Head of caudate nucleus (tissue), 42 donors: ENCODE measurements at regions not wholly inside any gene's neighbourhood (a gene's known extent, or its start where the extent isn't known, plus 50 kb on each side); places are given as distances from the start of the nearest gene placed in this dataset.

Experiments
- DNase-seq, 42 donors: peaks; one replicate each; pipeline versions ENCODE4 v3.0.0 to v3.0.0-alpha.2; 2020 to 2021; ENCODE audit warnings: mixed read lengths in 7 of 42
- intact Hi-C: fragments of 100-400 bp; cut with DNase I; formaldehyde crosslinking; loops from one replicate; pipeline ENCODE4 v1.15.0; 2022

DNA sequence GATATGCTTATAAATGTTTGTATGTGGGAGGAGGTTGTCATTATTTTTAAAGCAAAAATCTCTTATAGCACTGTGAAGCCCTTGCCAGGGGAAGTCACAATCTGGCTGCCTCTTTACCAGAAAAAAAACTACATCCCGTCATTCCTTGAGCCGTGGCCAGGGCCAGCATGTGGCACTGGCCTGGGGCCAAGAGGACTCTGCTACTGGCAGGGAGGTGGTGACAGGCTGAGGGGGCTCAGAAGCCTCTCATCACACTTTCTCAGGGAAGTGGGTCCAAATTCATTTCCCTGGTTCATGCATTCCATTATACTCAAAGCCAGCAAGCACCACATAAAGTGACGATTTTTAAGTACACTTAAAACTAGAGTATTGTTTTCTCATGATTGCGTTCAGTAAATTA is 457.3 kb downstream of the ZNF608 start:
- peak; percentile 63 to 95 (median 82) for DNase-seq
- intact Hi-C loops = no loop called here

- intact Hi-C loops = no loop called here
- DNase-seq = peak in 1 of 42 donors; percentile 38
These were observed 458.6 kb downstream of the ZNF608 start for GRCh38 chr5:124287813-124288212.

GRCh38 chr5:124285733-124286132 is 460.7 kb downstream of the ZNF608 start:
- intact Hi-C loops = no loop called here
- DNase-seq = no peak

- intact Hi-C loops = no loop called here
- DNase-seq = peak in 1 of 42 donors; percentile 42
These were observed 461.4 kb downstream of the ZNF608 start for GRCh38 chr5:124285071-124285470.

DNA sequence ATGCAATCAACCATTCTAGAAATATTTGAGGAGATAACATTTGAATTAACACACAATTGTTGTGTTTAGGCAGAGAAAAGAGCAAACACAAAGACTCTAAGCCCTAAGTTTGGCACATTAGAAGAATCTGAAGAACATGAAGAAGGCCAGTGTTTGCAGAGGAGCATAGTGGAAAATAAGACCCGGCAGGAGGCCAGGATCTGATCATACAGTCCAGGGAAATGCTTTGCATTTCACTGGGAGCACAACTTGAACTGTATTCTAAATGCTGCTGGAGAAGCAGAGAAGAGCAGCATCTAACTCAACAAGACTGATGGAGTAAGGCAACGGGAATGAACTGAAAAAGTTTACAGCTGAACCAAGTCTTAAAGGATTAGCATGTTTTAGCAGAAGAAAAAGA is 463.4 kb downstream of the ZNF608 start:
- peak in 5 of 42 donors; percentile 15 to 46 (median 41) for DNase-seq
- intact Hi-C loops = no loop called here

DNA sequence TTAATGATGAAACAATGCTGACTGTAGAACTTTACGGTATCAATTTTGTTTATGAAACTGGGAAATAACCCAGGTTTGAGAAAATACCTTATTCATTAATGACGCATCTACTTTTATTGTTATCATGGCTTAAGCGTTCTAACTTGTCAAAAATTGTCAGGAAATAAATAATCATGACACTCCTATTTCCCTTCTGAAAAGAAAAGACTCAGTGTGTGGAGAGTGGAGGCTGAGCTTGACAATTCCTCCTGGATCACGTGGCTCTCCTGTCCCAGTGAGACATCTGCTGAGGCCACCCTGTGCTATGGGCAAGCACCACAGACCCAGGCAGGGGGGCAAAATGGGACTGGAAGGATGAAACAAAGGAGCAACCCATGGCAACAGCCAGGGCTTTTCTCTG is 466.4 kb downstream of the ZNF608 start:
- intact Hi-C loops = no loop called here
- peak in 1 of 42 donors; percentile 41 for DNase-seq

DNA sequence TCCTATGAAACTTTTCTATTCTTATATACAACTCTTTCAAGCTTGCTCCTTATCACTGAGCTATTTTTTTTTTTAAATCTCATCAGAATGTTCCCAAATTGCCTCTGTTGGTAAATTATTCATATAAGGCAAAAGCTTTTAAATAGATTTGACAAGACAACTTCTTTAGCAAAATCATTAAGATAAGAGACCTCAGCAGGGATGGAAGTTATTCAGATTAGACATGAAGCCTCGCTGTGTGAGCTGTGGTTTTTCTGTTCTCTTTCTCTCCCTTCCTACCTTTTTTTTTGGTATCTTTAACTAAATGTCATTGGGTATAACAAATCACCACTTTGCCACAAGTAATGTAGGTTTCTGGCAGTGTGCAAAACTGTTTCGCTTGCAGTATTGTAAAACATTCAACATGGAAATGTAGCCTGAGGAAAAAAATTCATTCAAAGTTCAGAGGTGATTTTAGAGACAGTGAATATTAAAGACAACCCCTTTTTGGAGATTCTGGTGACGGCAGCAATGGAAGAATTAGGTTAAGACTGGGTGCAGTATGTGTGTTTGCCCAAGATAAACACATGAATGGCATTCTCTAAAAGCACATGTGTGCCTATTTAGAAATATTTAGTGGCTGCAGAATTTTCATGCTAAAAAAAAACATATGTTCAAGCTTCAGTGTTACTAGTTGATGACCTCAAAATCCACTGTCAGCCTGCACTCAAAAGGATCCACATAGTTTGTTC is 467.1 kb downstream of the ZNF608 start:
- intact Hi-C loops = no loop called here
- peak in 1 of 42 donors; percentile 26 for DNase-seq

DNA sequence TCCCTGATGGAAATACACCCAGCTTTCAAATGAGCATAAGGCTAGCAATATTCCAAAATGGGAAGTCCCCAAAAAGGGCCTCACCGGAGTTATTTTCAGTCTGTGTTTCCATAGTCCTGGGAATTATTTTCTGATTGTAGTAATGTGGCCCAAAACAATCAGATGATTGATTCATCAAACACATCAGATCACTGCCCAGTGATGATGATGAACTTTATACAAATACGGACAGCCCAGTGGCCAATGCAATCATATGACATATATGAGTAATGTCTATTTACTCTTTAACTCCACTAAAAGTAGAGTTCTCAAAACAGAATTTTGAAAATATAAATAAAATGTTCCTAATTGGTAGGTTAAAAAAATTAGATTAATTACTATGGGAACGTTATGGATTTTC is 467.8 kb downstream of the ZNF608 start:
- peak in 1 of 42 donors; percentile 39 for DNase-seq
- intact Hi-C loops = no loop called here

- intact Hi-C loops = no loop called here
- DNase-seq = no peak
These were observed 468.5 kb downstream of the ZNF608 start for GRCh38 chr5:124277767-124278545.

GRCh38 chr5:124276166-124276565 is 470.3 kb downstream of the ZNF608 start:
- no peak for DNase-seq
- intact Hi-C loops = no loop called here

GRCh38 chr5:124274949-124275348 is 471.5 kb downstream of the ZNF608 start:
- no peak for DNase-seq
- intact Hi-C loops = no loop called here

- intact Hi-C loops = no loop called here
These were observed 481.9 kb downstream of the ZNF608 start for GRCh38 chr5:124264499-124264898.

DNA sequence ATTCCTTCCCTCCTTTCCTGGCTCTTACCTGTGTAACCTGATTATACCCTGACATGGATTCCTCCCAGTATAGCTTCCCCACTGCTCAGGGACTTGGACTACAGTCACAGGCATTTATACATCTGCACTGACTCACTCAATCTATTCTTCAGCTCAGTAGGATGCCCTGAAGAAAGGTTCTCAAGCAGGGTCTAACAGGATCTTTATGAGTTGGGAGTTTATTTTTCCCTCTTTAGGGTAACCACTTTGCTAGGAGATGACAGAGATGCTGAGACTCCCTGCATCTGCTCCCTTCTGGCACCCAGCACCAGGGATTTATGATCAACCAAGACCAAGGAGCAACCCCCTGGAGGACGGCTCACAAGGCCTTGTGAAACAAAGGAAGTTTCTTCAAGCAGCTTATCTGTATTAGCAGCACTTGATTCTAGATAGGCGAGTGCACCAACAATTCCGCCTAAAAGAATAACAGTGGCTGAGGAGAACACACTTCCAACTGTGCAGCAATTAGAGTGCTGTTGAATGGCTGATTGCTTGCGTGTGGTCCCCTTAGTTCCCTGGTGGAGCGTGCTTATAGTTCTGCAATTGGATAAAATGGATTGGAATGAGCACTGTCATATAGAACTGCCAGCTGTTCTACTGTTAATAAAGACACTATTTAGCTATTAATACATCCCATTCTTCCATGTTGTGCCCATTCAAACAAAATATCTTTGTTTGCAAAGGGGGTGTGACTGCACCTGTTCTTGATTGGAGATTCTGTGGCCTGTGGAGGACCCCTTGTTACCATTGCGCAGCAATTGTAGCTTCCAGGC is 482.6 kb downstream of the ZNF608 start:
- peak in 33 of 42 donors; percentile 4 to 81 (median 45) for DNase-seq
- intact Hi-C loops = no loop called here

More at GRCh38 chr5:124264499-124264898, 481.9 kb downstream of the ZNF608 start:
- DNase-seq = no peak

- DNase-seq = no peak
- intact Hi-C loops = no loop called here
These were observed 483.4 kb downstream of the ZNF608 start for GRCh38 chr5:124262991-124263571.

GRCh38 chr5:124262470-124262869 is 484.0 kb downstream of the ZNF608 start:
- intact Hi-C loops = no loop called here
- peak in 10 of 42 donors; percentile 10 to 50 (median 28) for DNase-seq

- DNase-seq = no peak
- intact Hi-C loops = no loop called here
These were observed 484.6 kb downstream of the ZNF608 start for GRCh38 chr5:124261848-124262247.

DNA sequence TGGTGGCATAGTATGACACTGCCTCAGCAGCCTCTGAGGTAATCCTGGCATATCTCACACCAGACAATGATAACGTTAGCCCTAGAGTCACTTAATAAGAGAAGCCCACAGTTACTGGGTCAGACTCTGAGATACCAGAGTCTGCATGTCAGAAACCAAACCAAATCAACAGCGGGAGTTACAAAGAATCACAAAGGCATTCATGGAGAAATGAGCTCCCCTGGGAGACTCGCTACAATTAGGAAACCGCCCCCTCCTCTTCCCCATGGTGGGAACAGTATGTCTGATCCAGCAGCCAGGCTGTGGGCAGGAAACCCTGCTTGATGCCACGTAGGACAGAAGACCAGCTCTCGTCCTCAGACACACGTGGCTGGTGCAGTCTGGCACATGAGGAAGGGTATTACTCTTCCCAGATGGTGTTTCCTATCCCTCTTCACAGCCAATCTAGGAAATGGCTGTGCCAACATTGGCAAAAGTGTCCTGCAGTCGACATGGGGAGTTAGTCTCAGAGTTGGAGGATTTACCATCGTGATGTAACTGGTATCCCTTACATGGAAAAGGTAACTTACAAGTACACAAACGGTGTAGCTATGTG is 485.4 kb downstream of the ZNF608 start:
- intact Hi-C loops = no loop called here
- DNase-seq = no peak

GRCh38 chr5:124259017-124259416 is 487.4 kb downstream of the ZNF608 start:
- no peak for DNase-seq
- intact Hi-C loops = no loop called here

DNA sequence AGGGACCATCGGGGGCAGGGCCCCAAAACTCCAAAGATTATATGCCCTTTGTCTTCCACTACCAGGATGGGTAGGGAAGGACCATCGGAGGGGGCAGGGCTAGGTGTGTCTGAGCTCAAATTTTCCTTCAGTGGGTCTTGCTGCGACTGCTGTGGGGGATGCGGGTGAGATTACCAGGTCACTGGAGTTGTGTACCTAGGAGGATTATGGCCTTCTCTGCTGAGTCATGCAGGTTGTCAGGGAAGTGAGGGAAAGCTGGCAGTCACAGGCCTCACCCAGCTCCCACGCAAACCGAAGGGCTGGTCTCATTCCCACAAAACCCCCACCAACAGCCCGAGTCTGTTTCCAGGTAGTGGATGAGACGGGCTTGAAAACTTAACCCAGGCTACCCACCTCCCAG is 489.4 kb downstream of the ZNF608 start:
- intact Hi-C loops = no loop called here
- DNase-seq = no peak
